NCI-H128 (cell line): ENCODE measurements at regions not wholly inside any gene's neighbourhood (a gene's known extent, or its start where the extent isn't known, plus 50 kb on each side); places are given as distances from the start of the nearest gene placed in this dataset.

Experiments
- DNase-seq: peaks from one replicate; lab custom pipeline; 2025; ENCODE audit not compliant: unreplicated experiment; lab: John Stamatoyannopoulos, UW

- DNase-seq, result no peak
These were observed 645.6 kb downstream of the RNF144B start for GRCh38 chr6:19032591-19033295.

GRCh38 chr6:19033683-19034082, 646.5 kb downstream of the RNF144B start:
- no peak for DNase-seq

GRCh38 chr6:19034986-19035385, 647.8 kb downstream of the RNF144B start:
- no peak for DNase-seq

- DNase-seq, result no peak
These were observed 648.5 kb downstream of the RNF144B start for GRCh38 chr6:19035461-19036195.

- no peak for DNase-seq
These were observed 649.0 kb downstream of the RNF144B start for GRCh38 chr6:19036196-19036555.

GRCh38 chr6:19037607-19038006, 650.5 kb downstream of the RNF144B start:
- no peak for DNase-seq

GRCh38 chr6:19039287-19039686, 652.1 kb downstream of the RNF144B start:
- DNase-seq, result no peak

GRCh38 chr6:19041906-19042305, 654.8 kb downstream of the RNF144B start:
- DNase-seq, result no peak

- DNase-seq, result no peak
These were observed 655.3 kb downstream of the RNF144B start for GRCh38 chr6:19042420-19042819.

- no peak for DNase-seq
These were observed 663.6 kb downstream of the RNF144B start for GRCh38 chr6:19050765-19051164.

GRCh38 chr6:19052219-19052618, 665.1 kb downstream of the RNF144B start:
- no peak for DNase-seq

- no peak for DNase-seq
These were observed 672.0 kb downstream of the RNF144B start for GRCh38 chr6:19059102-19059501.

- DNase-seq, result no peak
These were observed 680.0 kb downstream of the RNF144B start for GRCh38 chr6:19067165-19067564.

GRCh38 chr6:19070520-19070919, 683.4 kb downstream of the RNF144B start:
- no peak for DNase-seq

- no peak for DNase-seq
These were observed 696.7 kb downstream of the RNF144B start for GRCh38 chr6:19083801-19084200.

- no peak for DNase-seq
These were observed 699.3 kb downstream of the RNF144B start for GRCh38 chr6:19086480-19086879.

GRCh38 chr6:19087296-19087695, 700.1 kb downstream of the RNF144B start:
- DNase-seq, result no peak

GRCh38 chr6:19087897-19088296, 700.7 kb downstream of the RNF144B start:
- no peak for DNase-seq

- no peak for DNase-seq
These were observed 713.6 kb downstream of the RNF144B start for GRCh38 chr6:19100752-19101151.

- DNase-seq, result no peak
These were observed 715.8 kb downstream of the RNF144B start for GRCh38 chr6:19102936-19103335.

GRCh38 chr6:19107468-19107867, 720.3 kb downstream of the RNF144B start:
- no peak for DNase-seq

GRCh38 chr6:19121521-19121920, 715.6 kb upstream of the ID4 start:
- DNase-seq, result no peak

- DNase-seq, result no peak
These were observed 710.1 kb upstream of the ID4 start for GRCh38 chr6:19127081-19127480.
